Stimulated activated CD4-positive, alpha-beta T cell treated with anti-CD3 and anti-CD28 coated beads, Interleukin-15, amount 100 ng/mL, for 1 hour (primary cell): ENCODE measurements at regions not wholly inside any gene's neighbourhood (a gene's known extent, or its start where the extent isn't known, plus 50 kb on each side); places are given as distances from the start of the nearest gene placed in this dataset.
"Not testable (repeated sequence)": the region's sequence is repeated elsewhere in the genome, so short reads cannot be mapped to it uniquely, and the experiment has no call there.

Source experiments
- DNase-seq, 2 donors: peaks; one replicate each; pipeline ENCODE4 v3.0.0-alpha.2; 2020; ENCODE audit warnings: low read depth in 1 of 2, low spot score in 1 of 2

DNA sequence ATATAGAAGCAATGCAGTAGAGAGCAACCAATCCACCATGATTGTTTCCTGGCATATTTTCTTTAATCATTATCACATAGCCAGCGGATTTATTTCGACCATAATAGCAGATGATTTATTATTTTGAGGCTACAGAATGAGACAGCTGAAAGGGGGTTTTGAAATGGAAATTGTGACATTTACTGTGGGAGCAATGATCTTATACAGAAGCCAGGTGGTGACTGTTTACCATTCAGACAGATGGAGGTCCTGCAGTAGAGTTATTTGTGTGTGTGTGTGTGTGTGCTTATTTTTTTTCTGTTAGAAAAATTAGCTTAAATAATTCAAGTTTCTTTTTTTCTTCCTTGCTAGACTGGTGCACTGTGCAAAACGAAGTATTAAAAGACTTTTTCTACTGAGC, 1784.5 kb downstream of the MRPL39 start:
- DNase-seq, result no peak

DNA sequence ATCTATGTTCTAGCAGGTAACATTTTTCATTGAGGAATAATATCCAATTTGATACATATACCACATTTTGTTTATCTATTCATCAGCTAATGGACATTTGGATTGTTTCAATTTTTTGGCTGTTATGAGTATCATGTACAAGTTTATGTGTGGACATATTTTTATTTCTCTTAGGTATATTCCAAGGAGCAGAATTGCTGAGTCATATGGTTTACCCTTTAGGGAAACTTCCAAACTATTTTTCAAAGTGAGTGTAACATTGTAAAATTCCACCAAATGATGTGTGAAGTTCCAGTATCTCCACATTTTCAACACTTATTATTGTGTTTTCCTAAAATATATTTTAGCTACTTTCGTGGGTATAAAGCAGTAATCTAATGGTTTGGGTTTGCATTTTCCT, 1789.9 kb downstream of the MRPL39 start:
- DNase-seq, result no peak

DNA sequence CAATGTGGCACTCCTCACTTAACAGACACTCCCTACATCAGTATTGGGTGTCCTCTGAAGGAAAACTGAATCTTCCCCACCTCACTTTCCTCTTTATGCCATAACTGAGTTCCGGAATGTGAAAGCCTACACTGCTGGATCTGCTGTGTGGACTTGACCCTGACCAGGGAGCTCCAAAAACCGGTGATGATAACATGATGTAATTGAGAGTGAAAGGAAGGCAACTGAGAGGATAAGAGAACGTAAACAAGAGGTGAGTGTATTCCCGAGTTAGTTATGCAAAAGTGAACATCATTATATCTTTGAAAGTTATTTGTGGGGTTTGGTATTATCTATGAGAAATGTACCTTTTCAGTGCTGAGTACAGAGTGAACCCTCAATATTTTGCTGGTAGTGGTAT, 1794.8 kb downstream of the MRPL39 start:
- no peak for DNase-seq

DNA sequence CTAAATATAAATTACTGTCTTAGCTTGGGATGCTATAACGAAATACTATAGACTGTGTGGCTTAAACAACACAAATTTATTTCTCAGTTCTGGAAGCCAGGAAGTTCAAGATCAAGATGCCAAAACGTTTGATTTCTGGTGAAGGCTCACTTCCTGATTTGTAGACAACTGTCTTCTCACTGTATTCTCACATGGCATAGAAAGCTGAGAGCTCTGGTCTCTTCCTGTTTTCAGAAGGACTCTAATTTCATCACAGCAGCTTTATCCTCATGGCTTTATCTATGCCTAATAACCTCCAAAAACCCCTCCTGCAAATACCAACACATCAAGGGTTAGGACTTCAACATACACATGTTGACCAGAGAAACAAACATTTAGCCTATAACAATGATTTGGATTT, 1795.5 kb downstream of the MRPL39 start:
- DNase-seq, result no peak

DNA sequence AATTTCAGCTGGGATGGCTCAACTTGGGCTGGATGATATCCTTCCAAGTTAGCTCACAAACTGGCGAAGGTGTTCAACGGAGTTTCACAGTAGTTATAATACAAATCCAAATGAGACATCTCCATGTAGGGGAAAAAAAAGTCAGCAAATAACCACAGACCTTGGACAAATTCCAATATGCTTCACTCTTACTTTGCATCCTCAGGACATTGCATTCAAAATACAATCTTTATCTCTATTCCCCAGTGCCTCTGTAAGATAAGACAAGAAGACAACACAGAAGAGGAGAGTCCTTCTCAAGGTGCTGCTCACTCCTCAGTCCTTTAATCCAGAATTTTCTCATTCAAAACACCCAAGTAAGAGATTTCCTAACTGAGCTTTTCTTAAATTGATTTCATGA, 1797.7 kb downstream of the MRPL39 start:
- no peak for DNase-seq

DNA sequence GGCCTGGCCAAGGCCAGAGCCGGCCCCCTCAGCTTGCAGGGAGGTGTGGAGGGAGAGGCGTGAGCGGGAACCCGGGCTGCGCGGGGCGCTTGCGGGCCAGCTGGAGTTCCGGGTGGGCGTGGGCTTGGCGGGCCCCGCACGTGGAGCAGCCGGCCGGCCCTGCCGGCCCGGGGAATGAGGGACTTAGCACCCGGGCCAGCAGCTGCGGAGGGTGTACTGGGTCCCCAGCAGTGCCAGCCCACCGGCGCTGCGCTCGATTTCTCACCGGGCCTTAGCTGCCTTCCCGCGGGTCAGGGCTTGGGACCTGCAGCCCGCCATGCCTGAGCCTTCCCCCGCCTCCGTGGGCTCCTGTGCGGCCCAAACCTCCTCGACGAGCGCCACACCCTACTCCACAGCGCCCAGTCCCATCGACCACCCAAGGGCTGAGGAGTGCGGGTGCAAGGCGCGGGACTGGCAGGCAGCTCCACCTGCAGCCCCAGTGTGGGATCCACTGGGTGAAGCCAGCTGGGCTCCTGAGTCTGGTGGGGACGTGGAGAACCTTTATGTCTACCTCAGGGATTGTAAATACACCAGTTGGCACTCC, 1800.2 kb downstream of the MRPL39 start:
- not testable (repeated sequence) for DNase-seq

DNA sequence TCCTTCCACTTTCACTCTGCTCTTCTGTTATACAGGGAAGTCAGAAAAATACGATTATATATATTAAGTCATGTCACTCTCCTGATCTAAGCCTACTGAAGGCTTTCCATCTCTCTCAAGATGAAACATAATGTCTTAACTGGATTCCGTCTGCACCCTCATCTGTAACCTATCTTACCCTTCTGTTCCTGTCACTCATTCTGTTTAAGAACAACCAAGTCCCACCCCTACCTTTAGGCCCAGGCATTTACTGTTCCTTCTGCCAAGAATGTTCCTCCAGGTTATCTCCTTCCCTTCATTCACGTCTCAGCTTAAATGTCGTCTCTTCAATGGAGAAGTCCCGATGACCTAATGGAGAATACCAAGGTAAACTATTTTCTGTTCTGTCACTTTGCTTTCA, 1802.4 kb downstream of the MRPL39 start:
- DNase-seq, result no peak

DNA sequence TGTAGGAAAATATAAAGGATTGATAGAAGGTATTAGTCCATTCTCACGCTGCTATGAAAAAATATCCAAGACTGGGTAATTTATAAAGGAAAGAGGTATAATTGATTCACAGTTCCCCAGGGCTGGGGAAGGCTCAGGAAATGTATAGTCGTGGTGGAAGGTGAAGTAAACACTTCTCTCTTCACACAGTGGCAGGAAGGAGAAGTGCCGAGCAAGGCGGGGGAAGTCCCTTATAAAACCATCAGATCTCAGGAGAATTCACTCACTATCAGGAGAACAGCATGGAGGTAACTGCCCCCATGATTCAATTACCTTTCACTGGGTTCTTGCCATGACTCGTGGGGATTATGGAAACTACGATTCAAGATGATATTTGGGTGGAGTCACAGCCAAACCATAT, 1806.0 kb downstream of the MRPL39 start:
- DNase-seq, result no peak

DNA sequence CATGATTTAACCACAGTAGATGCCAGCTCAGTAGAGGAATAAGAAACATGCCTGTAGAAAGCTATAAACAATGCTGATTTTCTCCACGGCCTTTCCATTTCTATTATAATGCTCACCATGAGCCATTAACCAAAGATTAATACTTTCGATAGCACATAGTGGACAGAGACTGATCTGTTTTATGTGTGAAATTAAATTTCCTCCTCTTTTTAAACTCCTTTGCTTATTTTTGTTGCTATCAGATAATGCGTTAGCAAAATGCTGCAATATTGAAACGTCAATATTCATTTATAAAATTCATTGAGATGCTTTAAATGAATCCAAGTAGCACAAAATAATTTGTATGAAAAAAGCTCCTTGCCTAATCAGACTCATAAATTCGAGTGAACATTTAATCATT, 1807.9 kb downstream of the MRPL39 start:
- no peak for DNase-seq

DNA sequence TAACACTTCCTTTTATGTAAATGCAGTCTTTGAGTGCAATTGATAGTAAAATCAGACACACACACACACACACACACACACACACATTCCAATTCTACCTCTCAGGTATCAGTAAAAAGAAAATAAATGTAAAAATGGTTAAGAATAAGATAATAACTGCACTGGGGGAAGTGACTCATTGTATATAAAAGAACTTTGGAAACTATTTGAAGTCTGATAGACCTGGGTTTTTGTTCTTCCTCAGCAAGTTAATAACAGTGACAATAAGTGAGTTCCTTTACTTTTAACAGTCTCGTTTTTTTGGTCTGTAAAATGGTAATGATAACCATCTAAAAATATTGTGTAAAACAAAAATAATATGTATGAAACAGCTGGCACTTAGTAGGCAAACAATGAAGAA, 1815.0 kb downstream of the MRPL39 start:
- DNase-seq, result no peak

DNA sequence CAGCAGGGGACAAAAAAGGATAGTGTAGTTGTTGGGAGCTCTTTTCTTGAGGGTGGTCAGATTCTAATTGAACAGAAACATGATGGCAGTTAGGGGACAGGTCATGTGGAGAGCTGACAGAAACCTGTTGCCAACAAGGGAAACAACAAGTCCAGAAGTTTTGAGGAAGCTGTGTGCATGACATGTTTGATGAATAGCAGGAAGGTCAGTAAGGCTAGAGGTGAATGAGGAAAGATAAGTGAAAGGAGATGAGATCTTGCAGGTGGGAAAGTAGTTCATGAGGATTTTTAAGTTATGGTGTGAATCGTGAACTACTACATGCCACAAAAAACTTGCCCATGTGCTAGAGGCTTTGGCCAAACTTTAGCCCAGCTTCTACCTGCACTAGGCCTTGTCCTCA, 1817.4 kb downstream of the MRPL39 start:
- no peak for DNase-seq

DNA sequence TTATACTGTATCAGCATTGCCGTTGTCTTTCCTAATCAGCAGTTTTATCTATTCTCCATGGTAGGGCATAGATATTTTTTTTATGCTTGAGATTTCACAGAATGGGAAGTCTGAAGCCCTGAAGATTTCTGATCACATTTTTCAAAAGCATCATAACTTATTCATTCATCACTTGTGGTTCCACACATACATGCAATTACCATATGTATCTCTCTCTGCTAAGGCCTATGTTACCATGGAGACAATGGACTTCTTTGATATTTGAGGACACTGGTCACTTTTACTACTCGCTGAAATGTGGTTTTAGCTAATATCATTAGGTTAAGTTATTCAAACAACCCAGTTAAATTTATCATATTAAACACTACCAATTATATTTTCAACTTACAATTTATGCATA, 1827.0 kb downstream of the MRPL39 start:
- no peak for DNase-seq

DNA sequence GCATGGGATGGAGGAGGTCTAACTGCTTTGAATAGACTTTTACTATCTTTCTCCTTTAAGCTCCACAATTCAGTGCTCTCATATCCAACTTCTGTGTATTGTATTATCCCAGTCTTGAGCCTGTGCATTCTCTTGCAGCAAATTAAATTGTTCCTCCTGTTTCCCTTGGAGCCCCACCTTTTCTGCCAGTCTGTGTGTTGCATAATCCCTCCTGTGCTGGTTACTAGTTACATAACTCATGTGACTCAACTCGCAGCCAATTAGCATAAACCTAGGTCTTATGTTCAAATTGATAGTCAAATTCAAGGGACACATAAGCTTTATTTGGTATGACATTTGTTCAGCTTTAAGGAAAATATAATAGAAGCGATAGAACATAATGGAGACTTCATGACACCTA, 1863.5 kb downstream of the MRPL39 start:
- no peak for DNase-seq

DNA sequence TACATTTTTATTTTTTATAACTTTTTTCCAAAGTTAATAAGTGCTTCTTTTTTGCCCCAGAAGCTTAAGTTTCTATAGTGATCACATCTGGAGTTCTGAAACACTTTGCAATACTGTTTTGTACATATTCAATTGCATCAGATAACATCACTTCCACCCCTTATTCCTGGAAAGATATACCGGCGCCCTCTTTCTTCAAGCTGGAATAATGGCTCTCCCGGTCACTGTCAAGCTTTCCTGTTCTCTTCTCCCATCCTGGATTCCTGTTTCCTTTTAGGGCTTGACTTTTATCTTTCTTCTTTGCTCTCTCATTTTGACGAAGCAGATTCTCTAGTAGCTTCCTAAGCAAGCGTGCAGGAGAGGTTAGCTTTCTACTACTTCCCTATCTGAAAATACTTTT, 1866.8 kb downstream of the MRPL39 start:
- DNase-seq, result no peak

DNA sequence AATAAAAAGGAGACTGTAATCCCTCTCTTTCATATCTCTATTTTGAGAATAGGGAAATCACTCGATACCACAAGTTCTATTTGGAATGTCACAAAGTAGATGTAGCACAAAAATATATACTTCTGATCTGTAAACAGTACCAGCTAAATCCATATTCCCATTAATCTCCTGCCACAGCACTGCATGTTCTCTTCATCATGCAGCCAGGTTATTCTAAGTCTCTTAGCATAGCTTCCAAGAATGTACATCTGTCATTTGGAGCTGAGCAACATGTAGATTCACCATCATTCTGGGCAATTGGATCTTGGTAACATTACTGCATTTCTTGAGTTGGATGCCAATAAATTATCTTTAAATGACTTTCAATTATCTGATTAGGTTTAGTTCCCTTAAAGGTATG, 1874.5 kb downstream of the MRPL39 start:
- no peak for DNase-seq

DNA sequence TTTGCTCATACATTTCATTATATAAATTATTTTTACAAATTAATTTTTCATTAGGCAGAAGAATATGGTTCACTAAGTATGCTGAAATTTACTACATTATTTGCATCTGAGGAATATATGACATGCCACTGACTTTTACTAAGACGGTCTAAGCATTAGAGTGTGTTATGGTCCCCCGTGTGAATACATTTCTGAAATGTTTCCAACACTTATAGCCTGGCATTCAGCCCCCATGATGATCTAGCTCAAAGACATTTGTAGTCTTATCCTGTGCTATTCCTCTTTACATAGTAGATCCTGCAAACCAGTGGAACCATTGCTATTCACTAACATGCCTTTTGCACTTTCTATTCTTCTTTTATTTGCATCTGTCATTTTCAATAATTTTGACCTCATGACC, 1878.0 kb downstream of the MRPL39 start:
- no peak for DNase-seq

DNA sequence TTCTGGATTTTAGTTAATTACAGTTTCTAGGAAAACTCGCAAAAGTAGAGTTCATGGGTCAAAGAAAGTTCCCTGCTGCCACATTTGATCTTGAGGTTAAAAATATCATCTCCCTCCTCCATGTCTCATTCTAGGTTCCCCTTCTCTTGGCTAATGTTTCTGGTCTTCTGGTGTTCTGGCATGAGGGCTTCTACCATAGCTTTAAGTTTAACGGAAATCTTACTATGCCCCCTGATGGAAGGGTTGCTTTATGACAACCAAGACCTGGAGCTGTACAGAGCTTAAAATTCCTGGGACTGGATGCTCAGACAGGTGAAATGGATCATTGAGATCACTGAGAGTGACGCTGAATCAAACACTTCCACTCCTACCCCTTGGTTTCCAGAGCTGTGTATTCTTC, 1881.7 kb downstream of the MRPL39 start:
- DNase-seq, result no peak

DNA sequence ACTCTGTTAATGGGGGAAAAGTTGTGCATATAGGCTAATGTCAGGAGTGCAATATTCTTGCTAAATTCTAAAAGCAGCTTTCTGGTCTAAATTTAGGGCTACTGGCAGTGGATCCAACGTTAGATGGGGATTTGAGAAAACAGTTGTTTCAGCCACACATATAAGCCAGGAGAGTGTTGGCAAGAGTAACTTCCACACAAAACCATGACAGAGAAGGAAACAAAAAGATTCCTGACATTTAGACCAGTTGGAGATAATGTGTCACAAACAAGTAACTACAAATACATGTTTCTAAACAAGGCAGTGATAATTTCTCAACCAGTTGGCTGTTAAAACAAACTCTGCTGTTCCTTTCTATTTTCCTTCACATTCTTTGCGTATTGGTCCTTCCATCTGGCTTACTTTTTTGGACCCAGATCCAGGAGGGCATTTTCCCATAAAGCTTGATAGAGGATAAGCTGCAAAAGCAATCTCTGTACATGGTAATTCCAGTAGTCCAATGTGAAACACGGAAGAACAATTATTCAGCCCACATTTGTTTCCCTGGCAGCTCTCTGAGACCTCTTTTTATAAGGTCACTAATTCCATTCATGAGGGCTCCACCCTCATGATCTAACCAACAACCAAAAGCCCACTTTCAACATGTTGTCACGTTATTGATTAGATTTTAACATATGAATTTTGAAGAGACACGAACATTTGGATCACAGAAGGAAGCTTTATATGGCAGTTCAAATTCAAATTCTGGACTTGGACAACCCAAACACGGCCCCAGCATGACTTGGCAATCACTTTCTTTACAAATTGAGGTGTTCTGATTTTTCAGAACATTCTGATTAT, 1888.6 kb downstream of the MRPL39 start:
- no peak for DNase-seq

DNA sequence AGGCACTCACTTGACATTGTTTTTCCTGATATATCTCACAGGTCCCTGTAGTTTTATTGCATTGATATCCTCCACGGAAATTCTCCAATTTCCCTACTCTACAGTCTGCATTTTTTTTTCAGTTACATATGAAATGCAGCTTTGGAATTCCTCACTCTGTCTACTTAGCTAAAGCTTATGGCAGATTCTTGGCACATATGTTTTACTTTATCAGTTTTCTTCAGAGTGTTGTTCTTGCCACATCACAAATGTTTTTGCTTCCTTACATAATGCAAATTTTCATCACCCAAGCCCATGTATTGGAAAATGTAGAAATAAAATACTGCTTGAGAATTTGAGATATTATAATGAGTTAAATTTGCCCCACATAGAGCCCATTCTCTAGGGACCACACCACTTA, 1895.1 kb downstream of the MRPL39 start:
- DNase-seq, result no peak

DNA sequence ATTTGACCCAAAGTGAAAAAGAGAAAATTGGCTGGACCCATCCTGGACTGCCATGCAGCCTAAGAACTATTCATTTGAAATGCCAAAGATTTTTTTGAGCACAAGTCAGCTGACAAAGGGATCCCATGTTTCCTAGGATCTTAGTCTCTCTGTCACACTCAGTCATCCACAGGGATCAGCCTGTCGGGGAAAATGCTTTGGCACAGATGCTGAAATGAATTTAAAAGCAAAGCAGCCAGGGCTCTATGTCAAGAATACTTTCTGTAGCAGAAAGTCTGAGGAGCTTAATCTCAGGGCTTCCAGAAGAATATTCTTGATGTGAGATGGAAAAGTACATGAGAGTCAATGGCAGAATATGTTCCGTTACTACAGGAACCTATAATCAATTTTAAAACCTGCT, 1900.8 kb downstream of the MRPL39 start:
- DNase-seq, result no peak

DNA sequence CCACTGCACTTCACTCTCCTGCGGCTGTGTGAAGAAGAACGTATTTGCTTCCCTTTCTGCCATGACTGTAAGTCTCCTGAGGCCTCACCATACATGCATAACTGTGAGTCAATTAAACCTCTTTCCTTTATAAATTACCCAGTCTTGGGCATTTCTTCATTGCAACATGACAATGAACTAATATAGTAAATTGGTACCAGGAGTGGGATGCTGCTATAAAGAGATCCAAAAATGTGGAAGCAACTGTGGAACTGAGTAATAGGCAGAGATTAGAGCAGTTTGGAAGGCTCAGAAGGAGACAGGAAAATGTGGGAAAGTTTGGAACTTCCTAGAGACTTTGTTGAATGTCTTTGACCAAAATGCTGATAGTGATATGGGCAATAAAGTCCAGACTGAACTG, 1907.9 kb downstream of the MRPL39 start:
- DNase-seq, result no peak

DNA sequence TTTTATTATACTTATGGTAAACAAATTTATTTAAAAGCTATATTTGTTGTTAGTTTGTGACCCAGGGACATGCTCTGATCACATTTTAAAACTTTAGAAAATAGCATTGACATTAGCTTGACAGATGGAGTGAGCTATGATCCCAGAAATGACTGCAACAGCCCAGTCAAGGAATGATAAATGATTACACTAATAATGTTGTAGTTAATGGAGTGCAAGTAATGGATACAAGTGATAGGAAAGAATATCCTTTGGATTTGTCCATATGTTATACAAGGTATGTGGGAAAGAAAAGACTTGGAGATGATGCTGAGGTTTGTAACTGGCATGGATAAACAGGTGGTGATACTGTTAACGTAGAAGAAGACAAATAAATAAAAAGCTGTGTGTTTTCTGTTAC, 1908.7 kb downstream of the MRPL39 start:
- no peak for DNase-seq

DNA sequence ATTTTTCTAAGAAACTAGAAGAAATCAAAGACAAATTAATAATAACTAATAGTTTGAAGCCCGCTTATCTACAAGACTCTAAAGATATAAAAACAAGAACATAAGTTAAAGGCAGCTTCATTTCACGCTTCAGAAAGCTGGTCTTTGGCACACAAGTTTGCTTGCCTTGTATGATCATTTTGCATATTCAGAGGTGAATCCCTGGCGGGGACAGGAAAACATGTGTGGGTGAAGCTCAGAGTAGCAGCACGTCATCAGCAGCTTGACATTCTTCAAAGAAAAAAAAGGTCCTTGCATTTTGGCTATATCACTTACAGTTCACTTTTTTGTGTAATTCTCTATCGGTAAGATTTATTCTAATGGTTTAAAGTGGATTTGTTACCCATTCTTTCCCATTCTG, 1911.8 kb downstream of the MRPL39 start:
- no peak for DNase-seq
